Mesenchymal stem cell (in vitro differentiated cells and primary cell): ENCODE measurements at regions not wholly inside any gene's neighbourhood (a gene's known extent, or its start where the extent isn't known, plus 50 kb on each side); places are given as distances from the start of the nearest gene placed in this dataset.

ENCODE experiments used
- DNase-seq: peaks from one replicate; pipeline ENCODE4 v3.0.0-alpha.2; 2013
- H2AFZ ChIP-seq: one replicate; pipeline ENCODE4 v1.6.1; 2013; ENCODE audit warnings: low read depth, mild to moderate bottlenecking, control low read depth, inconsistent platforms, low read length, moderate library complexity
- H2AK5ac ChIP-seq: 2 replicates; pipeline ENCODE4 v1.6.1; 2013; ENCODE audit warnings: low read length, moderate library complexity, mild to moderate bottlenecking, inconsistent platforms; ENCODE audit not compliant: severe bottlenecking
- H2BK120ac ChIP-seq: one replicate; pipeline ENCODE4 v1.6.1; 2013; ENCODE audit warnings: low read depth, mild to moderate bottlenecking, inconsistent platforms, low read length, moderate library complexity
- H2BK12ac ChIP-seq, 2 experiments: one replicate each; pipeline ENCODE4 v1.6.1; 2013; ENCODE audit warnings: inconsistent platforms in 2 of 2, low read length in 2 of 2, mild to moderate bottlenecking in 2 of 2, moderate library complexity in 2 of 2, control low read depth in 1 of 2
- H2BK15ac ChIP-seq: one replicate; pipeline ENCODE4 v1.6.1; 2013; ENCODE audit warnings: mild to moderate bottlenecking, low read depth, inconsistent platforms; ENCODE audit not compliant: poor library complexity, severe bottlenecking
- H2BK5ac ChIP-seq: 2 replicates; pipeline ENCODE4 v1.6.1; 2013; ENCODE audit warnings: low read depth, mild to moderate bottlenecking, low read length, control low read depth, inconsistent platforms; ENCODE audit not compliant: poor library complexity, severe bottlenecking
- H3K14ac ChIP-seq, 2 experiments: one replicate each; pipeline ENCODE4 v1.6.1; 2013; ENCODE audit warnings: inconsistent platforms in 2 of 2, low read length in 2 of 2, control low read depth in 1 of 2, mild to moderate bottlenecking in 1 of 2, moderate library complexity in 1 of 2
- H3K18ac ChIP-seq, 2 experiments: one replicate each; pipeline ENCODE4 v1.6.1; 2013; ENCODE audit warnings: inconsistent platforms in 2 of 2, low read length in 2 of 2, control low read depth in 1 of 2, low read depth in 1 of 2, mild to moderate bottlenecking in 1 of 2
- H3K23ac ChIP-seq, 2 experiments: one replicate each; pipeline ENCODE4 v1.6.1; 2013; ENCODE audit warnings: inconsistent platforms in 2 of 2, low read length in 2 of 2, mild to moderate bottlenecking in 2 of 2, moderate library complexity in 2 of 2, control low read depth in 1 of 2
- H3K27ac ChIP-seq: 2 replicates; pipeline ENCODE4 v1.5.1; 2013; ENCODE audit warnings: mild to moderate bottlenecking, moderate library complexity, low read length, control low read depth, inconsistent platforms; ENCODE audit not compliant: poor library complexity, severe bottlenecking
- H3K27me3 ChIP-seq, 2 experiments: 2 replicates each; pipeline versions ENCODE4 v1.6.1 to v1.7.0; 2013; ENCODE audit warnings: low read length in 2 of 2, mild to moderate bottlenecking in 2 of 2, moderate library complexity in 2 of 2, control low read depth in 1 of 2, inconsistent platforms in 1 of 2; ENCODE audit not compliant: control insufficient read depth in 1 of 2, insufficient read depth in 1 of 2
- H3K36me3 ChIP-seq, 2 experiments: 2 replicates each; pipeline versions ENCODE4 v1.6.1 to v1.7.0; 2013; ENCODE audit warnings: low read length in 2 of 2, control low read depth in 1 of 2, inconsistent platforms in 1 of 2, low read depth in 1 of 2, mild to moderate bottlenecking in 1 of 2; ENCODE audit not compliant: insufficient read depth in 2 of 2, control insufficient read depth in 1 of 2
- H3K4ac ChIP-seq, 2 experiments: one replicate each; pipeline ENCODE4 v1.6.1; 2013; ENCODE audit warnings: inconsistent platforms in 2 of 2, low read length in 2 of 2, mild to moderate bottlenecking in 2 of 2, moderate library complexity in 2 of 2, control low read depth in 1 of 2, low read depth in 1 of 2
- H3K4me1 ChIP-seq: 2 replicates; pipeline ENCODE4 v1.6.1; 2013; ENCODE audit warnings: low read depth, low read length, control low read depth; ENCODE audit not compliant: control insufficient read depth, insufficient read depth
- H3K4me2 ChIP-seq: 2 replicates; pipeline ENCODE4 v1.6.1; 2013; ENCODE audit warnings: low read length, mild to moderate bottlenecking, inconsistent platforms; ENCODE audit not compliant: poor library complexity, severe bottlenecking
- H3K4me3 ChIP-seq, 2 experiments: 2 replicates each; pipeline versions ENCODE4 v1.5.1 to v1.7.0; 2013; ENCODE audit warnings: low read length in 2 of 2, mild to moderate bottlenecking in 2 of 2, control low read depth in 1 of 2, low read depth in 1 of 2; ENCODE audit not compliant: insufficient read depth in 1 of 2
- H3K79me1 ChIP-seq: replicated peaks from 2 replicates; pipeline ENCODE4 v1.6.1; 2013; ENCODE audit warnings: mild to moderate bottlenecking, control low read depth, low read length, inconsistent platforms; ENCODE audit not compliant: poor library complexity, severe bottlenecking
- H3K9ac ChIP-seq: 2 replicates; pipeline ENCODE4 v1.7.0; 2013; ENCODE audit warnings: mild to moderate bottlenecking, low read length, moderate library complexity
- H3K9me3 ChIP-seq: 2 replicates; pipeline ENCODE4 v1.7.0; 2013; ENCODE audit warnings: mild to moderate bottlenecking, low read length; ENCODE audit not compliant: control insufficient read depth
- H4K8ac ChIP-seq: one replicate; pipeline ENCODE4 v1.6.1; 2013; ENCODE audit warnings: inconsistent platforms, mild to moderate bottlenecking, low read length, moderate library complexity
- H4K91ac ChIP-seq: one replicate; pipeline ENCODE4 v1.6.1; 2013; ENCODE audit warnings: mild to moderate bottlenecking, low read length, inconsistent platforms
- WGBS: methylation state at CpG from one replicate; pipeline ENCODE4 v1.1.7; 2013; ENCODE audit warnings: mixed read lengths; 5-methylcytosine and 5-hydroxymethylcytosine counted together

DNA sequence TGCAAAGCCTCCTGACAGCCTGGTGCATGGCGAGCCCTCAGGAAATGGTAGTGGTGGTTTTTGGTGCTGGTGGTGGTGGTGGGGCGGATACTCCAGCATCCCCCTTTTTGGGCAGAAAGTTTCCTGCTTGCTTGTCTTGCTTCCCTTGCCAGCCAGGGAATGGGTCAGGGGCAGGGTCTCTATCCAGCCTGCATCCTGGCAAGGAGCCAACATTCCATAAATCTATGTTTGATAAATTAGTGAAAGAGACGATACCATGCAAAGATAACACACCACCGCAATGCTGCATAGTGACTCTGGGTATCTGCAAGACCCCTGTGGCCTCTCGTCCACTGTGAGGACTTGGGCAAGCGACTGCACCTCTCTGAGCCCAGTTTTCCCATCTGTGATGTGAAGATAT is 246.2 kb downstream of the LRFN2 start:
- no peak overlapping the region for H4K8ac ChIP-seq
- H3K79me1 ChIP-seq, result no peaks in the 10 kb centered on the region
- no peak overlapping the region for H2BK5ac ChIP-seq
- H3K18ac ChIP-seq, result no peak overlapping the region
- no peaks in the 10 kb centered on the region for H3K9me3 ChIP-seq
- H3K27ac ChIP-seq, result no peak overlapping the region
- H3K4me1 ChIP-seq, result no peaks in the 10 kb centered on the region
- WGBS, result 92% methylated on average over 5 of the region's 6 CpGs
- H3K9ac ChIP-seq, result no peak overlapping the region
- H2BK120ac ChIP-seq, result no peak overlapping the region
- no peak overlapping the region for H2BK12ac ChIP-seq
- no peak overlapping the region for H3K14ac ChIP-seq
- no peak for DNase-seq
- H3K23ac ChIP-seq, result no peak overlapping the region
- no peak overlapping the region for H2AK5ac ChIP-seq
- H3K36me3 ChIP-seq, result no peaks in the 10 kb centered on the region
- H2AFZ ChIP-seq, result no peak overlapping the region
- no peak overlapping the region for H2BK15ac ChIP-seq
- no peak overlapping the region for H3K4ac ChIP-seq
- H3K4me3 ChIP-seq, result no peak overlapping the region
- no peak overlapping the region for H3K4me2 ChIP-seq
- peaks cover 29 to 86% of the 10 kb centered on the region in 2 experiments for H3K27me3 ChIP-seq
- H4K91ac ChIP-seq, result no peak overlapping the region

DNA sequence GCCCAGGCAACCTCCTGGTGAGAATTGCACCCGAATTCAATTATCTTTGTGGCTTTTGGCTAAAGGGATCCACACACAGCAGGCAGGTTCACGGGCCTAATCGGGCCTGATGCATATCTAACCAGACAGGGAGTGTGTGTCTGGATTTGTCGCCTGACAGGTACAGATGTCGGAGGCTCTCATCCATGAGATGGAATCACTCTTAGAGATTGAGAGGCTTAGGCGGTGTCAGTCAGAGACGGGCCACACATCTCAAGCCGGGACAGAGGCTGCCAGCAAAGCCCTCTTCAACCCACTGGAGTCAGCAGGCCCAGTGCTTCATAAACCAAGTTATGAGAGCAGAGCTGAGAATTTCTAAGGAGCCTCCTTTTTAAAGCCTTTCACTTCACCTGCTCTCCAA is 247.0 kb downstream of the LRFN2 start:
- Histone ChIP-seq H4K91ac (no peak overlapping the region), H3K4me2 (no peak overlapping the region), H3K14ac (no peak overlapping the region), H3K18ac (no peak overlapping the region), H3K4me1 (no peaks in the 10 kb centered on the region), H2BK15ac (no peak overlapping the region), H3K9me3 (no peaks in the 10 kb centered on the region), H3K27me3 (peaks cover 29 to 94% of the 10 kb centered on the region in 2 experiments), H3K4me3 (no peak overlapping the region), H3K23ac (no peak overlapping the region), H3K9ac (no peak overlapping the region), H2BK5ac (no peak overlapping the region), H2BK12ac (no peak overlapping the region), H3K36me3 (no peaks in the 10 kb centered on the region), H2BK120ac (no peak overlapping the region), H3K79me1 (no peaks in the 10 kb centered on the region), H3K4ac (no peak overlapping the region), H2AFZ (no peak overlapping the region), H3K27ac (no peak overlapping the region), H4K8ac (no peak overlapping the region), H2AK5ac (no peak overlapping the region)
- no peak for DNase-seq
- WGBS, result 89% methylated on average over 8 of the region's 8 CpGs

DNA sequence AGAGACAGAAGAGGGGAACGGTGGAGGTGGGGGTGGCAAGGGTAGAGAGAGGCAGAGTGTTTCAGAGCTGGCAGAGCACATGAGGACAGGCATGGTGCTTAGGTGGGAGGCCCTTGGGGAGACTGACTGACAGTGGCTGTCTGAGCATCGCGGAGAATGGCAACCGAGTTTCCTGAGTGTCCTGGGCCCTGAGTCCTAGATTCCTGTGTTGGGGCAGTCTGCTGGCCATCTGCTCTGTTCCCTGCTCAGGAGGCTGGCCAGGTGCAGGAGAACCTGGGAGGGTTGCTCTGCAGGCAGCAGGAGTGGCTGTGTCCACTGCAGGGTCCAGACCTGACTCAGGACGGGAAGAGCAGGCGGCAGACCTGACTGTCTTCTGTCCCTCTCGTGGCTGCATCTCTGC is 248.9 kb downstream of the LRFN2 start:
- Histone ChIP-seq H2BK15ac (no peak overlapping the region), H3K9ac (no peak overlapping the region), H3K18ac (no peak overlapping the region), H3K4me2 (no peak overlapping the region), H2BK12ac (no peak overlapping the region), H3K4me1 (no peaks in the 10 kb centered on the region), H2AK5ac (no peak overlapping the region), H2BK120ac (no peak overlapping the region), H2BK5ac (no peak overlapping the region), H4K91ac (no peak overlapping the region), H3K27me3 (peaks cover 20 to 97% of the 10 kb centered on the region in 2 experiments), H3K4ac (no peak overlapping the region), H2AFZ (no peak overlapping the region), H3K14ac (peak overlapping the region in 1 of 2 experiments; percentile 84), H4K8ac (no peak overlapping the region), H3K36me3 (no peaks in the 10 kb centered on the region), H3K27ac (no peak overlapping the region), H3K9me3 (no peaks in the 10 kb centered on the region), H3K4me3 (no peak overlapping the region), H3K79me1 (no peaks in the 10 kb centered on the region), H3K23ac (peak overlapping the region in 1 of 2 experiments; percentile 43)
- no peak for DNase-seq
- 88% methylated on average over 6 of the region's 7 CpGs for WGBS

DNA sequence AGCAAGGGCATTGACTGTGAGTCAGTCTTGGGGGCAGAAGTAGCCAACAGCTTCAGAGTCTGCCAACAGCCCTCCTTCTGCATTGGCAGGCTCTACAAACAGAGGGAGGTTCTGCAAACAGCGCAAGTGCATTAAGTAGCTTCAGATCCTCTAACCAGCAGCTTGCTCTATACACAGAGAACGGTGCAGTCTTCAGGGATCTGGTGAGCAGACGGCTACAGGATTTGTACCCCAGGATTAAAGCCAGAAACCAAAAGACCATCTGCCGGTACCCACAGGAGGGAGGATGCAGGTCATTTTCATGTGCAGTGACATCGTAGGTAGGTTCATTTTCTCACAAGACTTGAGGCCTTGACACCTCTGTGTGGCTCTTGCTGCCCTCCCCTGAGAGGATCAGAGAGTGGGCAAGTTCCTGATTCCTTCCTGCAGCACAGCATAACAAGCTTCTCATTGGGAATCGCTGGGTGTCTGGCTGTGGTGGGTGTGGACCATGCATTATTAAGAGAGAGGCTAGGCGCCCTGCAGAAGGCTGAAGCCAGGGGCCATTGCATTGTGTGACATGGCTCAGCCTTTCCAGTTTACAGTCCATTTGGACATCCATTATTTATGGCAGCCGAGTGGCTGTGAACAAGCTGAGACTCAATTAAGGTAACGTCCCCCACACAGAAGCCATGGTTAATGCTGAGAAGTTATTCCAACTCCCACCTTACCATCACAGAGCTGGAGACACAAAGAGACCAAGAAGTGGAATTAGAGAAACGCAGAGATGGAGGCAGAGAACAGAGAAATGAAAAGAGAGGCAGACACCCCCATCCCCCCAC is 250.0 kb downstream of the LRFN2 start:
- H3K4me2 ChIP-seq, result no peak overlapping the region
- no peak overlapping the region for H2BK12ac ChIP-seq
- H3K4me3 ChIP-seq, result no peak overlapping the region
- no peaks in the 10 kb centered on the region for H3K79me1 ChIP-seq
- H3K4ac ChIP-seq, result no peak overlapping the region
- 81% methylated on average over 9 of the region's 10 CpGs for WGBS
- no peak overlapping the region for H2BK120ac ChIP-seq
- no peak overlapping the region for H2BK15ac ChIP-seq
- no peak for DNase-seq
- H3K14ac ChIP-seq, result no peak overlapping the region
- no peaks in the 10 kb centered on the region for H3K4me1 ChIP-seq
- no peak overlapping the region for H4K91ac ChIP-seq
- H3K23ac ChIP-seq, result no peak overlapping the region
- H3K9ac ChIP-seq, result no peak overlapping the region
- H3K27me3 ChIP-seq, result peaks cover 22 to 97% of the 10 kb centered on the region in 2 experiments
- H3K36me3 ChIP-seq, result no peaks in the 10 kb centered on the region
- H2AK5ac ChIP-seq, result no peak overlapping the region
- H3K27ac ChIP-seq, result no peak overlapping the region
- H3K9me3 ChIP-seq, result no peaks in the 10 kb centered on the region
- no peak overlapping the region for H2BK5ac ChIP-seq
- no peak overlapping the region for H4K8ac ChIP-seq
- no peak overlapping the region for H2AFZ ChIP-seq
- H3K18ac ChIP-seq, result no peak overlapping the region
